Cardiac muscle cell (in vitro differentiated cells and primary cell): ENCODE measurements at regions not wholly inside any gene's neighbourhood (a gene's known extent, or its start where the extent isn't known, plus 50 kb on each side); places are given as distances from the start of the nearest gene placed in this dataset.

ENCODE experiments used
- DNase-seq, 2 donors: peaks; one replicate each; pipeline versions ENCODE4 v3.0.0 to v3.0.0-alpha.2; 2010 to 2017; ENCODE audit warnings: low read depth in 1 of 2, low spot score in 1 of 2
- H3K27ac ChIP-seq: fragments of 200-600 bp; sonication (generic); 2 replicates; pipeline ENCODE4 v1.5.1; 2016
- H3K27me3 ChIP-seq: fragments of 200-600 bp; sonication (generic); 2 replicates; pipeline ENCODE4 v1.6.0; 2016; ENCODE audit warnings: control low read depth
- H3K36me3 ChIP-seq: fragments of 200-600 bp; sonication (generic); 2 replicates; pipeline ENCODE4 v1.5.1; 2016; ENCODE audit warnings: control low read depth
- H3K4me1 ChIP-seq: fragments of 200-600 bp; sonication (generic); 2 replicates; pipeline ENCODE4 v1.8.1; 2017; ENCODE audit warnings: low read depth, mild to moderate bottlenecking, mixed run types
- H3K4me3 ChIP-seq: fragments of 200-600 bp; sonication (generic); 2 replicates; pipeline ENCODE4 v1.5.1; 2016; ENCODE audit warnings: mild to moderate bottlenecking
- H3K9me3 ChIP-seq: fragments of 200-600 bp; sonication (generic); 2 replicates; pipeline ENCODE4 v1.5.1; 2017; ENCODE audit warnings: low read depth, mild to moderate bottlenecking, control low read depth
- TF ChIP-seq, protein P1 (sequence below): IDR thresholded peaks from 2 replicates; pipeline ENCODE4 v1.5.1; 2012; ENCODE audit warnings: low read depth, mild to moderate bottlenecking, low read length

DNA sequence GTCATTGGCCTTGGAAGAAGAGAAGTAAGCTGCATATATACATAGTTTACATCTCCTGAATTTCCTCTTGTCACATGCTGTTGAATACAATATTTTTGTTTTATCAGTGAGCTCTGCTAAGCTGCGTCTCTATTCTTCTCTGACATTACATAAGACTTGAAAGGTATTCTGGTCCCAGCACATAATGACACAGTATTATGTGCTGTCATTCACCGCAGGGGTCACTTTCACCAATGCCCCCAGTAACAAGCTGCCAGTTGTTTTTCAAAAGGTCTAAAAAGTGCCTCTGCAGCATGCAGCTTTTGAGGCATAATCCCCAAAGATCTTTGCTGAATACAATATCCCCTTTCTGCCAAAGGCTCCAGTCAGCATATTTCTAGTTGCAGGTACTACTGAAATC is 349.0 kb upstream of the FAM174A start:
- no peak overlapping the region for H3K4me3 ChIP-seq
- TF ChIP-seq, protein P1, sequence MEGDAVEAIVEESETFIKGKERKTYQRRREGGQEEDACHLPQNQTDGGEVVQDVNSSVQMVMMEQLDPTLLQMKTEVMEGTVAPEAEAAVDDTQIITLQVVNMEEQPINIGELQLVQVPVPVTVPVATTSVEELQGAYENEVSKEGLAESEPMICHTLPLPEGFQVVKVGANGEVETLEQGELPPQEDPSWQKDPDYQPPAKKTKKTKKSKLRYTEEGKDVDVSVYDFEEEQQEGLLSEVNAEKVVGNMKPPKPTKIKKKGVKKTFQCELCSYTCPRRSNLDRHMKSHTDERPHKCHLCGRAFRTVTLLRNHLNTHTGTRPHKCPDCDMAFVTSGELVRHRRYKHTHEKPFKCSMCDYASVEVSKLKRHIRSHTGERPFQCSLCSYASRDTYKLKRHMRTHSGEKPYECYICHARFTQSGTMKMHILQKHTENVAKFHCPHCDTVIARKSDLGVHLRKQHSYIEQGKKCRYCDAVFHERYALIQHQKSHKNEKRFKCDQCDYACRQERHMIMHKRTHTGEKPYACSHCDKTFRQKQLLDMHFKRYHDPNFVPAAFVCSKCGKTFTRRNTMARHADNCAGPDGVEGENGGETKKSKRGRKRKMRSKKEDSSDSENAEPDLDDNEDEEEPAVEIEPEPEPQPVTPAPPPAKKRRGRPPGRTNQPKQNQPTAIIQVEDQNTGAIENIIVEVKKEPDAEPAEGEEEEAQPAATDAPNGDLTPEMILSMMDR: no peak
- no peaks in the 10 kb centered on the region for H3K27me3 ChIP-seq
- H3K9me3 ChIP-seq: no peaks in the 10 kb centered on the region
- H3K27ac ChIP-seq: no peak overlapping the region
- no peak for DNase-seq
- no peaks in the 10 kb centered on the region for H3K4me1 ChIP-seq
- H3K36me3 ChIP-seq: no peaks in the 10 kb centered on the region

DNA sequence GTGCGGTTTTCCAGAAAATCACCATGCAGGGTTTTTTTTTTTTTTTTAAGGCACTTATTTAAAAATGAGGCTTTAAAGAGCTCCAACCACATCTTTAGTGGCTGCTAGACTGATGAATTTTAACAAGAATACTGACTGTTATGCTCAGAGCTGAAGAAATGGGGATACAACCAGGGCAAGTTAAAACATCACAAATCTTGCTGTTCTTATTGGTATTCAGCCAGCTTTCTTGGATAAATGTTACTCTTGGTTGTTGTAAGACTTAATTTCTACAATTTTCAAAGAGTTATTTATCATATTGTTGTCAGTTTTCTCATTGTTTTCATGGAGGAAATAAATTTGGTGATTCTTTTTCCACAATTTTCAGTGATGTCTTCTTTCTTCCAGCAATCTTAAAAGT is 352.8 kb upstream of the FAM174A start:
- DNase-seq: no peak
- no peaks in the 10 kb centered on the region for H3K27me3 ChIP-seq
- no peak overlapping the region for H3K27ac ChIP-seq
- no peaks in the 10 kb centered on the region for H3K36me3 ChIP-seq
- no peaks in the 10 kb centered on the region for H3K4me1 ChIP-seq
- no peak overlapping the region for H3K4me3 ChIP-seq
- TF ChIP-seq, protein P1: no peak
- H3K9me3 ChIP-seq: peaks cover 2% of the 10 kb centered on the region

DNA sequence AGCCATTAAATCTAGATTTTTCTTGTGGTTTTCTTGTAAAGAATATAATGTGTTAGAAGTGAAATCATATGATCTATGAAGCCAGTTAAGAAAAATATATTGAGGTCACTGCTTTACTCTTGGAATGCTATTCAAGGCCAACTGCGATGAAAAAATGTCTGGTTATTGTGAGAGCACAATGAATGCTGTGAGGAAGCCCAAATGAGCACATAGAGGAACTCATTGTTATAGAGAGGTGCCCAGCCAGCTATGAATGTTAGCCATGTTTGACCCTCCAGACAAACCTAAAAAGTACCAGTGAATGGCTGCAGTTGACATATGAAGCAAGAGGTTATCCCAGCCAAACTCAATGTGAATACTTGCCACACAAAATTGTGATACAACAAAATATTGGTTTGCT is 359.8 kb upstream of the FAM174A start:
- Histone ChIP-seq H3K27me3 (no peaks in the 10 kb centered on the region), H3K36me3 (no peaks in the 10 kb centered on the region), H3K4me1 (no peaks in the 10 kb centered on the region), H3K27ac (no peak overlapping the region), H3K4me3 (no peak overlapping the region), H3K9me3 (peaks cover 2% of the 10 kb centered on the region)
- TF ChIP-seq, protein P1: no peak
- no peak for DNase-seq

DNA sequence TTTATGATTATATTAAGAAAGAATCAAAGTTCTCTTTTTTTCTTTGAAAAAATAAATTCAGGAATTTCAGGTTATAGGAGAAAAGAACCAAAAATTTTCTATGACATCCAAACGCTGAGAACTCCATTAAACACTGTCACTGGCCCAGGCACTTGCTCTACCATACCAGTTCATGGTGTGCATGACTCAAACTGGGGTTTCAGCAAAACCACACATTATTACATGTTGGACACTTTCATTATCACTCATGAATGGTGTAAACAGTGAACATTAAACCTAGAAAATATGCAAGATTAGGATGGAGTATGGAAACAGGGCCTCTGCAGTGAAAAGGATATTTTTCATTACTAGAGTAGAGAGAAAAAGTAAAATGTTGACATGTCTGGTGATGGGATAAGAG is 369.9 kb upstream of the FAM174A start:
- Histone ChIP-seq H3K27ac (no peak overlapping the region), H3K4me3 (no peak overlapping the region), H3K4me1 (no peaks in the 10 kb centered on the region), H3K27me3 (no peaks in the 10 kb centered on the region), H3K36me3 (no peaks in the 10 kb centered on the region), H3K9me3 (no peaks in the 10 kb centered on the region)
- TF ChIP-seq, protein P1: no peak
- no peak for DNase-seq

DNA sequence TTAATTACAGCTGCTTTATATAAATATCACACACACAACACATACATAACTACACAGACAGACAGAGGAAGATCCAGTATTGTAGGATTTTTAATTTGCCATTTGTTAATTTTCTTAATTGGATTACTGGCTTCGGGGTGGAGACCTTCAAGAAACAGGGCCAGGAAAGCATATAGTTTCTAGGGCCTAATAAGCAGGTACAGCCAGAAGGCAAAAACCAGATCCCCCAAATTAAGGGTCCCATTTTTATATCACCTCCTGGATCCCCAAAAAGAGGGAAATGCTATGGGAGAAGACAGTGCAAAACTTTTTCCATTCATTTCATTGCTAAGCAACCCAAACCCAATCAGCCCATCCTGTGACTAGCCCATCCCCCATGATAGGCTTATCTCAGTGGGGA is 373.3 kb upstream of the FAM174A start:
- TF ChIP-seq, protein P1: no peak
- H3K36me3 ChIP-seq: no peaks in the 10 kb centered on the region
- no peak overlapping the region for H3K27ac ChIP-seq
- H3K9me3 ChIP-seq: no peaks in the 10 kb centered on the region
- H3K27me3 ChIP-seq: no peaks in the 10 kb centered on the region
- DNase-seq: no peak
- H3K4me1 ChIP-seq: no peaks in the 10 kb centered on the region
- no peak overlapping the region for H3K4me3 ChIP-seq

DNA sequence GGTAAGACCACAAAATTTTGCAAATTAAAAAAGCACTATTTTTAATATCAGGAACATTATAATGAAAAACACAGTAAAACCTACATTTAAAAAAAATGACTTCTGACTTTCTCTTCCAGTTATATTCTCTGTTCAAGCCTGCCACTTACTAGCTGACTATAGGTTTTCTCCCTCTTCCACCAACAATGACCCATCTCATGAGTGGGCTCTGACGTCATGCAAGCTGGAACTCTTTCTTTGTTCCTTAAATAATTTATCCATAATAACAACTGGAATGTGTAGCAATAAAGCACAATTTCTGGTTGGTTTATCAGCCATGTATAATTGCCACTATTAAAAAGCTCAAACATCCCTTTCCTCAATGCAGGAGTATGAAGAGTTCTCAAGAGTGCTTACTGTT is 378.1 kb upstream of the FAM174A start:
- H3K9me3 ChIP-seq: no peaks in the 10 kb centered on the region
- no peak for DNase-seq

More for the DNA sequence above, 378.1 kb upstream of the FAM174A start:
- Histone ChIP-seq H3K36me3 (no peaks in the 10 kb centered on the region), H3K4me1 (no peaks in the 10 kb centered on the region), H3K27me3 (no peaks in the 10 kb centered on the region), H3K27ac (no peak overlapping the region), H3K4me3 (no peak overlapping the region)
- TF ChIP-seq, protein P1: no peak
